ENCODE measurements at regions not wholly inside any gene's neighbourhood (a gene's known extent, or its start where the extent isn't known, plus 50 kb on each side); places are given as distances from the start of the nearest gene placed in this dataset.

GRCh38 chr2:216553482-216554240 is 55.0 kb downstream of the RPL37A start:
- peak overlapping the region; percentile 84 for H3K27ac ChIP-seq (ENCODE audit: low read depth, low read length, severe bottlenecking)
- WGBS, 2 experiments (ENCODE audit: insufficient coverage in 2 of 2) = 69 to 75% methylated on average over 8 to 9 of the region's 12 CpGs
- H3K36me3 ChIP-seq (ENCODE audit: control insufficient read depth, insufficient read depth, low read length) = no peaks in the 10 kb centered on the region
- H3K4me3 ChIP-seq (ENCODE audit: extremely low read depth, insufficient read depth, low read length, poor library complexity, severe bottlenecking) = no peak overlapping the region
- H3K4me1 ChIP-seq (ENCODE audit: control insufficient read depth, insufficient read depth, low read length, poor library complexity, severe bottlenecking) = peaks cover 29% of the 10 kb centered on the region
- H3K9me3 ChIP-seq (ENCODE audit: control insufficient read depth, low read length) = no peaks in the 10 kb centered on the region

- Histone ChIP-seq H3K27ac (ENCODE audit: low read depth, low read length, severe bottlenecking) (no peak overlapping the region), H3K4me1 (ENCODE audit: control insufficient read depth, insufficient read depth, low read length, poor library complexity, severe bottlenecking) (peaks cover 29% of the 10 kb centered on the region)
- WGBS, 2 experiments (ENCODE audit: insufficient coverage in 2 of 2) = 100% methylated on average over 2 of the region's 3 CpGs
Observed at GRCh38 chr2:216554286-216554685, 55.6 kb downstream of the RPL37A start.

GRCh38 chr2:216554755-216555154 is 56.1 kb downstream of the RPL37A start:
- Histone ChIP-seq H3K36me3 (ENCODE audit: control insufficient read depth, insufficient read depth, low read length) (no peaks in the 10 kb centered on the region), H3K27ac (ENCODE audit: low read depth, low read length, severe bottlenecking) (no peak overlapping the region), H3K4me1 (ENCODE audit: control insufficient read depth, insufficient read depth, low read length, poor library complexity, severe bottlenecking) (peaks cover 29% of the 10 kb centered on the region), H3K9me3 (ENCODE audit: control insufficient read depth, low read length) (no peaks in the 10 kb centered on the region), H3K4me3 (ENCODE audit: extremely low read depth, insufficient read depth, low read length, poor library complexity, severe bottlenecking) (no peak overlapping the region)
- 100% methylated on average over 1 of the region's 1 CpG; no CpG with 5 or more reads in 1 of the 2 experiments for WGBS, 2 experiments (ENCODE audit: insufficient coverage in 2 of 2)

More at GRCh38 chr2:216554286-216554685, 55.6 kb downstream of the RPL37A start:
- H3K36me3 ChIP-seq (ENCODE audit: control insufficient read depth, insufficient read depth, low read length) = no peaks in the 10 kb centered on the region
- H3K9me3 ChIP-seq (ENCODE audit: control insufficient read depth, low read length) = no peaks in the 10 kb centered on the region
- no peak overlapping the region for H3K4me3 ChIP-seq (ENCODE audit: extremely low read depth, insufficient read depth, low read length, poor library complexity, severe bottlenecking)

- H3K27ac ChIP-seq (ENCODE audit: low read depth, low read length, severe bottlenecking) = no peak overlapping the region
- H3K9me3 ChIP-seq (ENCODE audit: control insufficient read depth, low read length) = no peaks in the 10 kb centered on the region
- WGBS, 2 experiments (ENCODE audit: insufficient coverage in 2 of 2) = 94 to 100% methylated on average over 3 to 6 of the region's 6 CpGs
- H3K36me3 ChIP-seq (ENCODE audit: control insufficient read depth, insufficient read depth, low read length) = no peaks in the 10 kb centered on the region
- H3K4me1 ChIP-seq (ENCODE audit: control insufficient read depth, insufficient read depth, low read length, poor library complexity, severe bottlenecking) = peaks cover 29% of the 10 kb centered on the region
- no peak overlapping the region for H3K4me3 ChIP-seq (ENCODE audit: extremely low read depth, insufficient read depth, low read length, poor library complexity, severe bottlenecking)
Observed at GRCh38 chr2:216555274-216555673, 56.6 kb downstream of the RPL37A start.

- H3K4me1 ChIP-seq (ENCODE audit: control insufficient read depth, insufficient read depth, low read length, poor library complexity, severe bottlenecking) = peaks cover 32% of the 10 kb centered on the region
- WGBS, 2 experiments (ENCODE audit: insufficient coverage in 2 of 2) = no CpG with 5 or more reads among the region's 2 CpGs
- no peaks in the 10 kb centered on the region for H3K9me3 ChIP-seq (ENCODE audit: control insufficient read depth, low read length)
- no peaks in the 10 kb centered on the region for H3K36me3 ChIP-seq (ENCODE audit: control insufficient read depth, insufficient read depth, low read length)
- no peak overlapping the region for H3K4me3 ChIP-seq (ENCODE audit: extremely low read depth, insufficient read depth, low read length, poor library complexity, severe bottlenecking)
- no peak overlapping the region for H3K27ac ChIP-seq (ENCODE audit: low read depth, low read length, severe bottlenecking)
Observed at GRCh38 chr2:216556202-216556601, 57.6 kb downstream of the RPL37A start.

GRCh38 chr2:216557413-216557812 is 58.8 kb downstream of the RPL37A start:
- no peak overlapping the region for H3K4me3 ChIP-seq (ENCODE audit: extremely low read depth, insufficient read depth, low read length, poor library complexity, severe bottlenecking)
- no peak overlapping the region for H3K27ac ChIP-seq (ENCODE audit: low read depth, low read length, severe bottlenecking)
- 72 to 75% methylated on average over 5 to 7 of the region's 7 CpGs for WGBS, 2 experiments (ENCODE audit: insufficient coverage in 2 of 2)
- no peaks in the 10 kb centered on the region for H3K36me3 ChIP-seq (ENCODE audit: control insufficient read depth, insufficient read depth, low read length)
- no peaks in the 10 kb centered on the region for H3K9me3 ChIP-seq (ENCODE audit: control insufficient read depth, low read length)
- peaks cover 26% of the 10 kb centered on the region for H3K4me1 ChIP-seq (ENCODE audit: control insufficient read depth, insufficient read depth, low read length, poor library complexity, severe bottlenecking)

GRCh38 chr2:216557820-216558219 is 59.2 kb downstream of the RPL37A start:
- no peaks in the 10 kb centered on the region for H3K9me3 ChIP-seq (ENCODE audit: control insufficient read depth, low read length)

GRCh38 chr2:216559625-216560156 is 61.0 kb downstream of the RPL37A start:
- 100% methylated on average over 1 of the region's 3 CpGs; no CpG with 5 or more reads in 1 of the 2 experiments for WGBS, 2 experiments (ENCODE audit: insufficient coverage in 2 of 2)
- Histone ChIP-seq H3K36me3 (ENCODE audit: control insufficient read depth, insufficient read depth, low read length) (no peaks in the 10 kb centered on the region), H3K4me3 (ENCODE audit: extremely low read depth, insufficient read depth, low read length, poor library complexity, severe bottlenecking) (no peak overlapping the region), H3K4me1 (ENCODE audit: control insufficient read depth, insufficient read depth, low read length, poor library complexity, severe bottlenecking) (peaks cover 23% of the 10 kb centered on the region), H3K27ac (ENCODE audit: low read depth, low read length, severe bottlenecking) (no peak overlapping the region), H3K9me3 (ENCODE audit: control insufficient read depth, low read length) (no peaks in the 10 kb centered on the region)

More at GRCh38 chr2:216557820-216558219, 59.2 kb downstream of the RPL37A start:
- H3K36me3 ChIP-seq (ENCODE audit: control insufficient read depth, insufficient read depth, low read length) = no peaks in the 10 kb centered on the region
- peaks cover 30% of the 10 kb centered on the region for H3K4me1 ChIP-seq (ENCODE audit: control insufficient read depth, insufficient read depth, low read length, poor library complexity, severe bottlenecking)
- 20% methylated on average over 1 of the region's 1 CpG; no CpG with 5 or more reads in 1 of the 2 experiments for WGBS, 2 experiments (ENCODE audit: insufficient coverage in 2 of 2)
- no peak overlapping the region for H3K27ac ChIP-seq (ENCODE audit: low read depth, low read length, severe bottlenecking)
- no peak overlapping the region for H3K4me3 ChIP-seq (ENCODE audit: extremely low read depth, insufficient read depth, low read length, poor library complexity, severe bottlenecking)

GRCh38 chr2:216560838-216561270 is 62.2 kb downstream of the RPL37A start:
- Histone ChIP-seq H3K36me3 (ENCODE audit: control insufficient read depth, insufficient read depth, low read length) (no peaks in the 10 kb centered on the region), H3K9me3 (ENCODE audit: control insufficient read depth, low read length) (peaks cover 2% of the 10 kb centered on the region), H3K27ac (ENCODE audit: low read depth, low read length, severe bottlenecking) (no peak overlapping the region), H3K4me1 (ENCODE audit: control insufficient read depth, insufficient read depth, low read length, poor library complexity, severe bottlenecking) (peaks cover 23% of the 10 kb centered on the region), H3K4me3 (ENCODE audit: extremely low read depth, insufficient read depth, low read length, poor library complexity, severe bottlenecking) (no peak overlapping the region)
- WGBS, 2 experiments (ENCODE audit: insufficient coverage in 2 of 2) = 100% methylated on average over 1 of the region's 3 CpGs

GRCh38 chr2:216562696-216563435 is 64.2 kb downstream of the RPL37A start:
- no peak overlapping the region for H3K4me3 ChIP-seq (ENCODE audit: extremely low read depth, insufficient read depth, low read length, poor library complexity, severe bottlenecking)
- H3K9me3 ChIP-seq (ENCODE audit: control insufficient read depth, low read length) = peaks cover 3% of the 10 kb centered on the region
- H3K4me1 ChIP-seq (ENCODE audit: control insufficient read depth, insufficient read depth, low read length, poor library complexity, severe bottlenecking) = peaks cover 17% of the 10 kb centered on the region
- 60 to 74% methylated on average over 8 to 10 of the region's 13 CpGs for WGBS, 2 experiments (ENCODE audit: insufficient coverage in 2 of 2)
- H3K27ac ChIP-seq (ENCODE audit: low read depth, low read length, severe bottlenecking) = no peak overlapping the region
- no peaks in the 10 kb centered on the region for H3K36me3 ChIP-seq (ENCODE audit: control insufficient read depth, insufficient read depth, low read length)

Data from mesodermal cell (in vitro differentiated cells).